Endodermal cell (in vitro differentiated cells): ENCODE measurements at regions not wholly inside any gene's neighbourhood (a gene's known extent, or its start where the extent isn't known, plus 50 kb on each side); places are given as distances from the start of the nearest gene placed in this dataset.

Experiments
- DNase-seq: peaks from one replicate; pipeline ENCODE4 v3.0.0-alpha.2; 2017
- H3K27ac ChIP-seq: 2 replicates; pipeline ENCODE4 v1.5.1; 2013; ENCODE audit warnings: mild to moderate bottlenecking, low read depth, low read length, moderate library complexity
- H3K27me3 ChIP-seq: 2 replicates; pipeline ENCODE4 v1.6.1; 2013; ENCODE audit warnings: mild to moderate bottlenecking, low read length, moderate library complexity; ENCODE audit not compliant: insufficient read depth, control insufficient read depth, poor library complexity, severe bottlenecking
- H3K36me3 ChIP-seq: 2 replicates; pipeline ENCODE4 v1.7.0; 2013; ENCODE audit warnings: mild to moderate bottlenecking, low read length, moderate library complexity; ENCODE audit not compliant: control insufficient read depth, insufficient read depth
- H3K4me1 ChIP-seq: one replicate; pipeline ENCODE4 v1.7.0; 2013; ENCODE audit warnings: low read length; ENCODE audit not compliant: control insufficient read depth, insufficient read depth
- H3K4me3 ChIP-seq: 2 replicates; pipeline ENCODE4 v1.5.1; 2013; ENCODE audit warnings: mild to moderate bottlenecking, low read length, moderate library complexity
- H3K9ac ChIP-seq: 2 replicates; pipeline ENCODE4 v1.6.1; 2013; ENCODE audit warnings: mild to moderate bottlenecking, low read length, moderate library complexity; ENCODE audit not compliant: poor library complexity, severe bottlenecking; ENCODE audit errors: extremely low read depth
- H3K9me3 ChIP-seq: 2 replicates; pipeline ENCODE4 v1.6.1; 2013; ENCODE audit warnings: mild to moderate bottlenecking, low read length, moderate library complexity; ENCODE audit not compliant: control insufficient read depth
- H3K27ac Mint-ChIP-seq: 2 replicates; pipeline ENCODE4 v1.8.0; 2020; ENCODE audit warnings: mixed read lengths
- H3K27me3 Mint-ChIP-seq: 2 replicates; pipeline ENCODE4 v1.8.0; 2021; ENCODE audit warnings: mild to moderate bottlenecking, mixed read lengths; ENCODE audit not compliant: insufficient read depth
- H3K36me3 Mint-ChIP-seq: 2 replicates; pipeline ENCODE4 v1.8.0; 2020; ENCODE audit warnings: low read depth, mixed read lengths
- H3K4me1 Mint-ChIP-seq: 2 replicates; pipeline ENCODE4 v1.8.0; 2020; ENCODE audit warnings: mixed read lengths
- H3K4me3 Mint-ChIP-seq: 2 replicates; pipeline ENCODE4 v1.8.0; 2020; ENCODE audit warnings: mild to moderate bottlenecking, moderate library complexity, mixed read lengths
- H3K9me3 Mint-ChIP-seq: 2 replicates; pipeline ENCODE4 v1.8.0; 2020; ENCODE audit warnings: mild to moderate bottlenecking, mixed read lengths
- CTCF ChIP-seq: fragments of 200-600 bp; sonication (generic); conservative IDR thresholded peaks from 2 replicates; pipeline ENCODE4 v1.5.0; 2021; ENCODE audit warnings: antibody characterized with exemption, mild to moderate bottlenecking
- whole genome bisulfite sequencing, 2 experiments: methylation state at CpG; one replicate each; pipeline versions ENCODE4 v1.1.5 to v1.1.7; 2013; ENCODE audit warnings: missing lambda C conversion rate in 2 of 2, mixed read lengths in 1 of 2; ENCODE audit not compliant: insufficient coverage in 1 of 2, insufficient read length in 1 of 2; 5-methylcytosine and 5-hydroxymethylcytosine counted together

GRCh38 chr1:186749820-186750219 is 69.6 kb upstream of the PTGS2 start:
- DNase-seq = no peak
- no peak overlapping the region for H3K4me3 ChIP-seq
- H3K9ac ChIP-seq = no peak overlapping the region
- no peak for TF ChIP-seq CTCF
- Mint-ChIP-seq H3K9me3 (peaks cover 21% of the 10 kb centered on the region), H3K27me3 (no peaks in the 10 kb centered on the region), H3K36me3 (no peaks in the 10 kb centered on the region), H3K4me3 (no peak overlapping the region), H3K27ac (no peak overlapping the region), H3K4me1 (no peaks in the 10 kb centered on the region)
- no peak overlapping the region for H3K27ac ChIP-seq
- peaks cover 11% of the 10 kb centered on the region for H3K9me3 ChIP-seq
- no peaks in the 10 kb centered on the region for H3K27me3 ChIP-seq
- H3K4me1 ChIP-seq = no peaks in the 10 kb centered on the region
- 92 to 100% methylated on average over 3 of the region's 3 CpGs for WGBS, 2 experiments
- H3K36me3 ChIP-seq = no peaks in the 10 kb centered on the region

- Histone ChIP-seq H3K4me3 (no peak overlapping the region), H3K27ac (no peak overlapping the region), H3K9me3 (peaks cover 11% of the 10 kb centered on the region), H3K9ac (no peak overlapping the region), H3K36me3 (no peaks in the 10 kb centered on the region), H3K27me3 (no peaks in the 10 kb centered on the region), H3K4me1 (no peaks in the 10 kb centered on the region)
- Mint-ChIP-seq H3K9me3 (peaks cover 21% of the 10 kb centered on the region), H3K27ac (no peak overlapping the region), H3K36me3 (no peaks in the 10 kb centered on the region), H3K4me1 (no peaks in the 10 kb centered on the region), H3K4me3 (no peak overlapping the region), H3K27me3 (no peaks in the 10 kb centered on the region)
- no peak for DNase-seq
- no peak for TF ChIP-seq CTCF
- 90 to 100% methylated on average over 1 to 2 of the region's 2 CpGs for WGBS, 2 experiments
Observed at GRCh38 chr1:186747661-186748060, 67.4 kb upstream of the PTGS2 start.

GRCh38 chr1:186745531-186746146 is 65.4 kb upstream of the PTGS2 start:
- Mint-ChIP-seq H3K27me3 (no peaks in the 10 kb centered on the region), H3K27ac (no peak overlapping the region), H3K9me3 (peaks cover 21% of the 10 kb centered on the region), H3K4me3 (no peak overlapping the region), H3K36me3 (no peaks in the 10 kb centered on the region), H3K4me1 (no peaks in the 10 kb centered on the region)
- no peak overlapping the region for H3K9ac ChIP-seq
- no peaks in the 10 kb centered on the region for H3K27me3 ChIP-seq
- WGBS, 2 experiments = 97% methylated on average over 4 of the region's 4 CpGs; no CpG with 5 or more reads in 1 of the 2 experiments
- no peak for DNase-seq
- no peaks in the 10 kb centered on the region for H3K4me1 ChIP-seq
- H3K9me3 ChIP-seq = peaks cover 11% of the 10 kb centered on the region
- H3K4me3 ChIP-seq = no peak overlapping the region
- H3K36me3 ChIP-seq = no peaks in the 10 kb centered on the region
- no peak overlapping the region for H3K27ac ChIP-seq
- TF ChIP-seq CTCF = no peak
